ENCODE measurements at regions not wholly inside any gene's neighbourhood (a gene's known extent, or its start where the extent isn't known, plus 50 kb on each side); places are given as distances from the start of the nearest gene placed in this dataset.

DNA sequence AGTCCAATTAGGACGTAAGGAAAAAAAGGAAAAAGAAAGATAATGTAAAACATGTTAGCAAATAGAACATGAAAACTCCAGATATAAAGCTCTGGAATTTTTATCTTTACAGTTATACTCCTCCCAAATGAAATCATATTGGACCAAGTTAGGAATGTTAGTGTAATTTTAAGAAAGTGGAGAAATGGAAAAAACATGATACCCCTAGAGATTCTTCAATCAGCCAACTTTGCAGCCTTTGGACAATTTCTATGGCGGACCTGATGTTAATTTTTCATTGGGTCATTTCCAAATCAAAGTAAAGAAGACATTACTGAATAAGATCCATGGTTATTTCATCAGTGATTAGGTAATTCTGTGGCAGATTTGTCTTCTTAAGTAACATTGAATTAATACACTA lies 748.7 kb downstream of the RFPL4B start:
- TF ChIP-seq, protein P1, sequence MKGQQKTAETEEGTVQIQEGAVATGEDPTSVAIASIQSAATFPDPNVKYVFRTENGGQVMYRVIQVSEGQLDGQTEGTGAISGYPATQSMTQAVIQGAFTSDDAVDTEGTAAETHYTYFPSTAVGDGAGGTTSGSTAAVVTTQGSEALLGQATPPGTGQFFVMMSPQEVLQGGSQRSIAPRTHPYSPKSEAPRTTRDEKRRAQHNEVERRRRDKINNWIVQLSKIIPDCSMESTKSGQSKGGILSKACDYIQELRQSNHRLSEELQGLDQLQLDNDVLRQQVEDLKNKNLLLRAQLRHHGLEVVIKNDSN (IDR thresholded peaks at IDR 0.05; ENCODE audit: borderline replicate concordance, low read depth) = no peak
- TF ChIP-seq, protein P2, sequence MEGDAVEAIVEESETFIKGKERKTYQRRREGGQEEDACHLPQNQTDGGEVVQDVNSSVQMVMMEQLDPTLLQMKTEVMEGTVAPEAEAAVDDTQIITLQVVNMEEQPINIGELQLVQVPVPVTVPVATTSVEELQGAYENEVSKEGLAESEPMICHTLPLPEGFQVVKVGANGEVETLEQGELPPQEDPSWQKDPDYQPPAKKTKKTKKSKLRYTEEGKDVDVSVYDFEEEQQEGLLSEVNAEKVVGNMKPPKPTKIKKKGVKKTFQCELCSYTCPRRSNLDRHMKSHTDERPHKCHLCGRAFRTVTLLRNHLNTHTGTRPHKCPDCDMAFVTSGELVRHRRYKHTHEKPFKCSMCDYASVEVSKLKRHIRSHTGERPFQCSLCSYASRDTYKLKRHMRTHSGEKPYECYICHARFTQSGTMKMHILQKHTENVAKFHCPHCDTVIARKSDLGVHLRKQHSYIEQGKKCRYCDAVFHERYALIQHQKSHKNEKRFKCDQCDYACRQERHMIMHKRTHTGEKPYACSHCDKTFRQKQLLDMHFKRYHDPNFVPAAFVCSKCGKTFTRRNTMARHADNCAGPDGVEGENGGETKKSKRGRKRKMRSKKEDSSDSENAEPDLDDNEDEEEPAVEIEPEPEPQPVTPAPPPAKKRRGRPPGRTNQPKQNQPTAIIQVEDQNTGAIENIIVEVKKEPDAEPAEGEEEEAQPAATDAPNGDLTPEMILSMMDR (IDR thresholded peaks at IDR 0.05) = no peak
- TF ChIP-seq NRF1 (IDR thresholded peaks at IDR 0.05; ENCODE audit: low read depth, low read length) (no peak), ELF1 (IDR thresholded peaks at IDR 0.05) (no peak)

Measured in SK-N-SH (cell line).